ENCODE measurements at regions not wholly inside any gene's neighbourhood (a gene's known extent, or its start where the extent isn't known, plus 50 kb on each side); places are given as distances from the start of the nearest gene placed in this dataset.

- no peak for DNase-seq
These were observed 526.1 kb upstream of the KLF4 start for GRCh38 chr9:108015690-108016089.

DNA sequence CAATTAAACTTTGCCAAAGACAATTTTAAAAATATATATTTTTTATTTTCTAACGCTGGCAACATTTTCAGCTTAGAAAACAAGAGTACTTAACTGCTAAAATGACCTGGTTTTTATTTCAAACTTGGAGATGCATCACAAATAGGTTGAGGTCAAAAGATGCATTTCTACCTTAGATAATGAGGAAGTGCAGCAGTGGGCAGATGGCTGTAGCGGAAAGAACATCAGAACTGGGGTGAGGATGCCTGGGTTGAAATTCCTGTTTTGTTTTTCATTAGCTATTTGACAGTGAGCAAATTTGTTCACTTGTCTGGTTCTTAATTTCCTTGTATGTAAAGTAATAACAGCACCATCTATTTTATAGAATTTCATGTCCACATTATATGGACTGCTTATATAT is 524.8 kb upstream of the KLF4 start:
- no peak for DNase-seq

DNA sequence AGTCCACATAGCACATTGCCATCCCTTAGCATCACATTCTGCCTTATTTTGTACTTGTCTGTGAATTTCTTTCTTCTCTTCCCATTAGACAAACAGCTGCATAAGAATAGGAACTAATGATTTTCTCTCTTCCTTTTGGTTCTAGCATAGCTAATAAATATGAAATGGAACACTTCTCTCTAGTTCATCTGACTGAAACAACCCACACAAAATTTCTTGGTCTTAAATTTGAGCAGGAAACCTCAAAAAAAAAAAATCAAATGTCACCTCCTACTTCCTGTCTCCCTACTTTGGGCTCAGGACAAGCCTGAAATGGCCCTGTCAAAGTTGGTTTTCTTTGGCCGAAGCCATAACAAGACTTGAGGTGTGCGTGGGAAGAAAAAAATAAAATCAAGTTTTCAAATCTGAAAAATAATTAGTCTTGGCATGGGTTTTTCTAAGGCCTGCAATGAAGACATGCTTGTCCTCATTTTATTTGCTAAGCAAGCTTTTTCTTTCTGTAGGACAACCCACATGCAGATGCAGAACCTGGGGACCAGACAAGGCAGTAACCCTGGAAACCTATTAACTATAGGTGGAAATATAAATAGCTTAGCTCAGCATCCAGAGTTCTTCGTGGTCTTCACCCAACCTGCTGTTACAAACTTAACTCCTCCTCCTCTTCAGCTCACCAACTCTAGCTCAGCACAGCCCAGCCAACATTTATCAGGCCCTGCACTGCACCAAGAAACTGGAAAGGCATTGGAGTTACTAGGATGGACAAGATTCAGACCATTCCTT is 523.5 kb upstream of the KLF4 start:
- DNase-seq: no peak

DNA sequence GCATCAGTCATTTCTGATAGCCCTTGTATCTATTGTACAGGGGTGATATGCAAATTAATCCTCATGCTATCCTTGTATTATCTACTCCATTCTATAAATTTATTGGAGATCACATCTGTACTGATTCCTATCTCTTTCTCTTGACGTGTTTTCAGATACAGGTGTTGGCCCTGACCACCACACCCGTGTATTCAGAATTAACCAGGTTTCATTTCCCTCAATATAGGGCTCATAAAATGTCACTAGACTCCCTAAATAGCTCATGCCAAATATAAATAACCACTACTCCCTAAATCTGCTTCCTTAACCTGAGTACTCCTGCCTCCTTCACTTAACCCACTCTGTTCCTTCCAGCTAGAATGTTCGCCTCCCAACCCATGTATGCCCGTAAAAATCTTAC is 522.8 kb upstream of the KLF4 start:
- DNase-seq: no peak

DNA sequence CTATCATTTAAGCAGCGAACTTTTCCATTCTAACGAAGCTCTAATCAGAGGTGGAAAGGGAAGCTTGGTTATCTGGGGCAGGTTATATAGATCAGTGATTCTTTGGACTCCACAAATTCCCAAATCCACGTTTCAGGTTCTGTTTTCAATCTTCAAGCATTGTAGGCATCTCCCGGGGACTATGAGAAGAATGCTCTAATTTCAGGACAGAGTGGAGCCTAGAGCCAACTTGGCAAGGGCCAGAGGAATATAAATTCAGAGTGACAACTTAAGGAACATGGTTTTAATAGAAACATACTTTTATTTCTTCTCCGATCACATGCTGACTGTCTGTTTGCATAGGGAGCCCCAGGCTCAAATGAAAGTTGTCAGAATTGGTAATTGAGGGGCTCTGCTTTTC is 514.0 kb upstream of the KLF4 start:
- no peak for DNase-seq

GRCh38 chr9:108002371-108002956 is 512.9 kb upstream of the KLF4 start:
- peak; percentile 75 for DNase-seq

- DNase-seq: no peak
These were observed 511.7 kb upstream of the KLF4 start for GRCh38 chr9:108001237-108001636.

DNA sequence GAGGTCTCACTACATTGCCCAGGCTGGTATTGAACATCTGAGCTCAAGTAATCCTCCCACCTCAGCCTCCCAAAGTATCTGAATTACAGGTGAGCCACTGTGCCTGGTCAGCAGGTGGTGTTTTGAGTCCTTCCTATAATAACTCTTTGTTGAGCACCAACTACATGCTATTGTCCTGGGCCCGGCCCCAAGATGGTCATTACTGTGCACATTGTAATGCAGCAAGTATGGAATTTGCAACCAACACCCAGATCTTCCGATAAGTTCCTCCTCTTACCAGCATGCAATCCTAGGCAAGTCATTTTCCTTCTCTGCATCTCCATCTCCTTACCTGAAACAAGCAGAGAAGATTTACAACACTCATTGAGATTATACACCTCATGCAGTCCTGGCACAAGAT is 510.3 kb upstream of the KLF4 start:
- DNase-seq: no peak

DNA sequence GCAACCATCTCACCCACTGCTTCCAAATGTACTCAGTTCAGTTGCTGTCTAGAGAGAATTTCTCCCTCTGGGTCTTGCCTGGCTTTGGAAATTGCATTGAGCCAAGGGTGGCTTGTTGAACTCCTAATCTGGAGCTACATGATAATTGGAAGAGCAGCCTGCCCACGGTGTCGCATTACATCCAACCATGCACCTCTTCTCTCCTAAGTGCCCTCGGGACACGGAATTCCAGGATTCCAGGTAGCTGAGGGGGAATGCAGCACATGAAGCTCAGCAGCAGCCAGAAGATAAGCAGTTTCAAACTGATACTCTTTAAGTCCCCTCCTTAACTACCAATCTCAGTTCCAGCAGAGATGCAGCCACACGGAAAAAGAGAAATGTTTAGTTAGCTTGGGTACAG is 509.4 kb upstream of the KLF4 start:
- DNase-seq: no peak

- DNase-seq: peak; percentile 75
These were observed 505.1 kb upstream of the KLF4 start for GRCh38 chr9:107994648-107995047.

- peak; percentile 58 for DNase-seq
These were observed 502.7 kb upstream of the KLF4 start for GRCh38 chr9:107992271-107992670.

GRCh38 chr9:107991581-107991980 is 502.0 kb upstream of the KLF4 start:
- DNase-seq: no peak

GRCh38 chr9:107989544-107989943 is 500.0 kb upstream of the KLF4 start:
- DNase-seq: peak; percentile 83

DNA sequence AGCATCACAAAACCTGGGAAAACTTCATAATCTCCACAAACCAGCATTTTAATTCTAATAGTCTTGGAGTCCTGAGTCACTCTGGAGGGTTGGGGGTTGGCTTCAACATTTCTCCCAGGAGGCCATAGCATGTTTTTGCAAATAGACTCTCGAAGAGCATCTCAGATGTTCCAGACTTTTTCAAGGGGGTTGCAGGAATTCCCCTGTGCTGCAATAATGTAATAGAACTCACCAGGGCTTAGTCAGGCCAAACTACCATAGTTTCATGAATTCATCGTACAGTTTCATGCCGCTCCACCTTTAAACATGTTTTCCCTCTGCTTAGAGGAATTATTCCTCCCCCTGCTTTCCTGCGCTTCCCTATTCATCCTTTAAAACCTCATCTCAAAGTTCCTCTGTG is 499.5 kb upstream of the KLF4 start:
- DNase-seq: no peak

- no peak for DNase-seq
These were observed 495.4 kb upstream of the KLF4 start for GRCh38 chr9:107984956-107985355.

DNA sequence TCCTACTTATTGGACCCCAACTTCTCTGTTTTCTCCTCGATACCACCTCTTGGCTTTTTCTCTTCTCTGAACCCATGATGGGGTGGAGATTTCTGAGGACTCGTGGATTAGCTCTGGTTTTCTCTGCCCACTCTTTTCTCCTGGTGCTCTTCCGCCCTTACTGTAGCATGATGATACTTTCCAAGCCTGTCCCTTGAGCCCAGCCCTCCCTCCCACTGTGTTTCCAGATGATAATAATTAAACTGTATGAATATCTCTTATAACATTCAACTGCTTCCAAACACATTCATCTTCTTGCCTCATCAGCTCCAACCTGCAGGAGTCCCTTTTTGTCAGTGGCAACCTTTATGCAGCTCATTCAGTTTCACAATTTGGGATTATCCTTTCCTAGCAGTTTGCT is 494.2 kb upstream of the KLF4 start:
- no peak for DNase-seq

GRCh38 chr9:107983181-107983603 is 493.6 kb upstream of the KLF4 start:
- DNase-seq: no peak

GRCh38 chr9:107982745-107983144 is 493.2 kb upstream of the KLF4 start:
- DNase-seq: peak; percentile 82

DNA sequence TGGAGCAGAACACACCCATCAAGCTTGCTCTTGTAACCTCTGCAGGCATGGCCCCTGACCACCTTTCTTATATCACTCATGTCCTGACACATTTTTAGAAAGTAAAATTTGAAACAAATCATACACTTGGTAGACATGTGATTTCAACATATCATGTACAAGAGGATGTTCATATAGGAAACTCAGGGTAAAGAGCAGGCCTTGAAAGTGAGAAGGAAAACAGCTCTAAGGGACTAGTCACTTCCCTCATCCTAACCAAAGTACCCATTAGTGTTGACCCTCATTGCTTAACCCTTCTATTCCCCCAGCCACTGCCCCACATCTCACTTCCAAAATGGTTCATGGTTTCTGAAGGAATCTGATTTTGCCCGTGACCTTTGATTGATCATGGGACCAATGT is 492.4 kb upstream of the KLF4 start:
- peak; percentile 80 for DNase-seq

DNA sequence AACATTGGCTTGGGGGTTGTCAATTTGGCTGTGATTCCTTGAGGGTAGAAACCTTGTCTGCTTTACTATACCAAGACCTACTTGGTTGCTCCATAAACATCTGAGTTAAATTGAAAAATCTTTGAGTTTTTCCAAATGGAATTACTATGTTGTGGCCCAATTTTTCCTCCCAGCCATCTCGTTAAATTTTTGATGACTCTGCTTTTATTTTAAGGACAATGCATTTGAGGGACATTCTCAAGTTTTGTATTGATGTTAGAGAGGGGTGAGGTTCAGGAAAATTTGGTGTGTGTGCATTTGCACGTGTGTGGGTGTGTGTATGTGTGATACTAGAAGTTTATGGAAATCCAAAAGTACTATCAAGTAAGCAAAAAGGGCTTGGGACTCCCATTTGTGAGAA is 491.4 kb upstream of the KLF4 start:
- no peak for DNase-seq

GRCh38 chr9:107976767-107977166 is 487.2 kb upstream of the KLF4 start:
- peak; percentile 70 for DNase-seq

DNA sequence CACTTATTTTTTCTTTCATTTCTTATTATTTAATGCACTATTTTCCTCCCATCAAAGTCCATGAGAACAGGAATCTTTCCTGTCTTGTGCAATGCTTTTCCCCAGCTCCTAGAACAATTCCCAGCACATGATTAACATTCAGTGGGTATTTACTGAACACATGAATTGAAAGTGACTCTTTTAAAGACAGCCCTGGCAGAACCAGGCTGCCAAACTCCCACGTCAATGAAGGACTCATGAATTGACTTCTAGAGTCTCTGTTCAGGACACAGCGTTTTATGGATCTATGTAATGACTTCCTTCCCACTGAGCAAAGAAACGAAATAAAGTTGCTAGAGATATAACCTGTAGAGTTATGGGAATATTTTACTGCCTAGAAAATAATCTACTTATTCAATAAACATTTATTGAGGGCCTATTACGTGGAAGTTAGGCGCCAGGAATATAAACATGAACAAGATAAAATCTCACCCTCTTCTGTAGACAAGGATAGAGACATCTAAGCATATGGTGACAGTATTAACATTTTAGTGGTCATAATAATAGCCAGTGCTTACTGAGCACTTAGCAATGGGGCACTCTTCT is 485.9 kb upstream of the KLF4 start:
- no peak for DNase-seq

GRCh38 chr9:107973451-107973850 is 483.9 kb upstream of the KLF4 start:
- no peak for DNase-seq

- DNase-seq: no peak
These were observed 482.8 kb upstream of the KLF4 start for GRCh38 chr9:107972346-107972745.

GRCh38 chr9:107971241-107971640 is 481.7 kb upstream of the KLF4 start:
- DNase-seq: no peak
